ENCODE measurements at regions not wholly inside any gene's neighbourhood (a gene's known extent, or its start where the extent isn't known, plus 50 kb on each side); places are given as distances from the start of the nearest gene placed in this dataset.

DNA sequence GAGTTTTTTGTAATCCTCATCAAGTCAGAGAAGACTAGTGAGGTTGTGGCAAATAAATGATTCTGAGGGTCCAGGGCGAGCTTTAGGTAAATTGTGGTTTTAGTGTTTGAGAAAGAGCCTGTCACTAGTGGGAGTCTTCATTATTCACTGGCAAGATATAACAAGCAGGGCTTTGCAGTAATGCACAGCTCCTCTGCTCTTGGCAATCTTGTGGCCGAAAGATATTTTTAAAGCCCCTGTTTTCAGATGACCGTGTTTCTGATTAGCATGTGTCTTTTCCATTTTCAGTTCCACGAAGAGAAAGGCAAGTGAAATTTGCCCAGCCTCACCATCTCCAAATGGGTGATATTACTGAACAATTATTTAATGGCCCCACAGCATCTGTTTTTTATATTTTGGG, 154.0 kb upstream of the BCL6 start:
- no peaks in the 10 kb centered on the region for H3K4me1 Mint-ChIP-seq (ENCODE audit: unreplicated experiment)
- H3K27me3 Mint-ChIP-seq = no peaks in the 10 kb centered on the region
- H3K27ac Mint-ChIP-seq = no peak overlapping the region
- no peaks in the 10 kb centered on the region for H3K36me3 Mint-ChIP-seq
- no peak for TF ChIP-seq CTCF (conservative IDR thresholded peaks at IDR 0.05)
- DNase-seq (ENCODE audit: extremely low spot score, unreplicated experiment) = no peak
- no peak overlapping the region for H3K4me3 Mint-ChIP-seq
- no peaks in the 10 kb centered on the region for H3K9me3 Mint-ChIP-seq

GRCh38 chr3:187900993-187901755, 155.9 kb upstream of the BCL6 start:
- Mint-ChIP-seq H3K9me3 (no peaks in the 10 kb centered on the region), H3K36me3 (no peaks in the 10 kb centered on the region), H3K4me1 (ENCODE audit: unreplicated experiment) (no peaks in the 10 kb centered on the region), H3K27ac (no peak overlapping the region), H3K4me3 (no peak overlapping the region), H3K27me3 (no peaks in the 10 kb centered on the region)
- no peak for DNase-seq (ENCODE audit: extremely low spot score, unreplicated experiment)
- TF ChIP-seq CTCF (conservative IDR thresholded peaks at IDR 0.05) = no peak

- Mint-ChIP-seq H3K4me3 (no peak overlapping the region), H3K4me1 (ENCODE audit: unreplicated experiment) (no peaks in the 10 kb centered on the region), H3K9me3 (no peaks in the 10 kb centered on the region), H3K27me3 (no peaks in the 10 kb centered on the region), H3K36me3 (no peaks in the 10 kb centered on the region), H3K27ac (no peak overlapping the region)
- no peak for TF ChIP-seq CTCF (conservative IDR thresholded peaks at IDR 0.05)
- no peak for DNase-seq (ENCODE audit: extremely low spot score, unreplicated experiment)
Observed at GRCh38 chr3:187902041-187902471, 156.8 kb upstream of the BCL6 start.

DNA sequence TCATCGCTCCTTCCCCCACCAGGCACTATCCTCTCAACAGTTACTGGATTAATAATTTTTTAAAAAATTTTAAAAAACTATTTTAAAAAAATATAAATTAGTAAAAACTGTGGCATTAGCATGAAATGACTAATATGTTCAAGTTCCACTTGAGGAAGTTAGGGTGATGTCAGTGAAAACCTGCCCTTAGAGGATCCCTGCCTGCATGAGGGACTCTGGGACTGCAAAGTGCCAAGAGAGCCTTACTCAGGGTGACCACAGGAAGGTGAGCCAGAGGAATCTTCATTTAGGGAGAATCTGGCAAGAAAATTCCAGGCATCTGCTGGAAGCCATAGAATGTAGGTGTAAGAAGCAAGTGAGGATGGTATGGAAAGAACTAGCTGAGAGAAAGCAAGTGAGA, 157.7 kb upstream of the BCL6 start:
- Mint-ChIP-seq H3K4me1 (ENCODE audit: unreplicated experiment) (no peaks in the 10 kb centered on the region), H3K36me3 (no peaks in the 10 kb centered on the region), H3K27ac (no peak overlapping the region), H3K4me3 (no peak overlapping the region), H3K9me3 (no peaks in the 10 kb centered on the region), H3K27me3 (no peaks in the 10 kb centered on the region)
- no peak for TF ChIP-seq CTCF (conservative IDR thresholded peaks at IDR 0.05)
- DNase-seq (ENCODE audit: extremely low spot score, unreplicated experiment) = no peak

- no peaks in the 10 kb centered on the region for H3K36me3 Mint-ChIP-seq
- no peak for TF ChIP-seq CTCF (conservative IDR thresholded peaks at IDR 0.05)
- no peak overlapping the region for H3K4me3 Mint-ChIP-seq
- DNase-seq (ENCODE audit: extremely low spot score, unreplicated experiment) = no peak
- no peak overlapping the region for H3K27ac Mint-ChIP-seq
- no peaks in the 10 kb centered on the region for H3K4me1 Mint-ChIP-seq (ENCODE audit: unreplicated experiment)
- no peaks in the 10 kb centered on the region for H3K27me3 Mint-ChIP-seq
- H3K9me3 Mint-ChIP-seq = no peaks in the 10 kb centered on the region
Observed at GRCh38 chr3:187903697-187904096, 158.4 kb upstream of the BCL6 start.
